ENCODE measurements at regions not wholly inside any gene's neighbourhood (a gene's known extent, or its start where the extent isn't known, plus 50 kb on each side); places are given as distances from the start of the nearest gene placed in this dataset.

GRCh38 chr7:25656581-25657026 lies 428.3 kb upstream of the NPVF start:
- TF ChIP-seq POLR2A (IDR thresholded peaks at IDR 0.05; ENCODE audit: low read depth, low read length) (no peak), POLR2AphosphoS5 (IDR thresholded peaks at IDR 0.05; ENCODE audit: low read depth, low read length) (no peak)
